ENCODE measurements at regions not wholly inside any gene's neighbourhood (a gene's known extent, or its start where the extent isn't known, plus 50 kb on each side); places are given as distances from the start of the nearest gene placed in this dataset.
A peak's percentile ranks its signal among the peaks of the same experiment; 100 is the strongest.

- intact Hi-C loops (cut with DNase I), result no loop called here
- DNase-seq (ENCODE audit: missing footprints) (no peak), ATAC-seq (no peak)
These were observed 128.6 kb downstream of the RIPK4 start for GRCh38 chr21:41638201-41638790.

- intact Hi-C loops (cut with DNase I), result no loop called here
- ATAC-seq, result no peak
- DNase-seq (ENCODE audit: missing footprints), result no peak
These were observed 129.0 kb upstream of the TMPRSS2 start for GRCh38 chr21:41636636-41637630.

- no peak for DNase-seq (ENCODE audit: missing footprints)
These were observed 127.9 kb upstream of the TMPRSS2 start for GRCh38 chr21:41635874-41636273.

GRCh38 chr21:41634858-41635257, 126.9 kb upstream of the TMPRSS2 start:
- ATAC-seq (no peak), DNase-seq (ENCODE audit: missing footprints) (no peak)
- intact Hi-C loops (cut with DNase I), result no loop called here

More at GRCh38 chr21:41635874-41636273, 127.9 kb upstream of the TMPRSS2 start:
- no peak for ATAC-seq
- intact Hi-C loops (cut with DNase I), result no loop called here

- DNase-seq (ENCODE audit: missing footprints), result no peak
- no peak for ATAC-seq
- intact Hi-C loops (cut with DNase I), result no loop called here
These were observed 126.3 kb upstream of the TMPRSS2 start for GRCh38 chr21:41634211-41634694.

- no peak for ATAC-seq
- no peak for DNase-seq (ENCODE audit: missing footprints)
- intact Hi-C loops (cut with DNase I), result no loop called here
These were observed 125.7 kb upstream of the TMPRSS2 start for GRCh38 chr21:41633627-41634026.

GRCh38 chr21:41632748-41633475, 125.0 kb upstream of the TMPRSS2 start:
- ATAC-seq (no peak), DNase-seq (ENCODE audit: missing footprints) (no peak)
- intact Hi-C loops (cut with DNase I), result no loop called here

- DNase-seq (ENCODE audit: missing footprints), result peak; percentile 47
- ATAC-seq, result no peak
- intact Hi-C loops (cut with DNase I), result no loop called here
These were observed 123.9 kb upstream of the TMPRSS2 start for GRCh38 chr21:41631564-41632461.

- DNase-seq (ENCODE audit: missing footprints) (peak; percentile 16), ATAC-seq (no peak)
- intact Hi-C loops (cut with DNase I), result no loop called here
These were observed 123.0 kb upstream of the TMPRSS2 start for GRCh38 chr21:41630917-41631316.

- ATAC-seq, result no peak
These were observed 122.3 kb upstream of the TMPRSS2 start for GRCh38 chr21:41630249-41630648.

GRCh38 chr21:41628256-41628655, 120.3 kb upstream of the TMPRSS2 start:
- intact Hi-C loops (cut with DNase I), result no loop called here
- no peak for ATAC-seq
- DNase-seq (ENCODE audit: missing footprints), result no peak

More at GRCh38 chr21:41630249-41630648, 122.3 kb upstream of the TMPRSS2 start:
- intact Hi-C loops (cut with DNase I), result no loop called here
- no peak for DNase-seq (ENCODE audit: missing footprints)

- DNase-seq (ENCODE audit: missing footprints) (peak; percentile 37), ATAC-seq (no peak)
- intact Hi-C loops (cut with DNase I), result no loop called here
These were observed 119.5 kb upstream of the TMPRSS2 start for GRCh38 chr21:41627428-41627827.

- intact Hi-C loops (cut with DNase I), result no loop called here
- ATAC-seq (no peak), DNase-seq (ENCODE audit: missing footprints) (peak; percentile 8)
These were observed 118.1 kb upstream of the TMPRSS2 start for GRCh38 chr21:41626021-41626420.

- ATAC-seq, result no peak
These were observed 117.5 kb upstream of the TMPRSS2 start for GRCh38 chr21:41625428-41625827.

GRCh38 chr21:41624674-41625310, 116.8 kb upstream of the TMPRSS2 start:
- DNase-seq (ENCODE audit: missing footprints) (no peak), ATAC-seq (no peak)
- intact Hi-C loops (cut with DNase I), result no loop called here

More at GRCh38 chr21:41625428-41625827, 117.5 kb upstream of the TMPRSS2 start:
- intact Hi-C loops (cut with DNase I), result no loop called here
- DNase-seq (ENCODE audit: missing footprints), result no peak

GRCh38 chr21:41623945-41624344, 116.0 kb upstream of the TMPRSS2 start:
- DNase-seq (ENCODE audit: missing footprints) (no peak), ATAC-seq (no peak)
- intact Hi-C loops (cut with DNase I), result no loop called here

- DNase-seq (ENCODE audit: missing footprints), result no peak
- intact Hi-C loops (cut with DNase I), result no loop called here
- no peak for ATAC-seq
These were observed 115.0 kb upstream of the TMPRSS2 start for GRCh38 chr21:41622831-41623548.

Data from Right ventricle myocardium inferior (tissue), 1 donor.